ENCODE measurements at regions not wholly inside any gene's neighbourhood (a gene's known extent, or its start where the extent isn't known, plus 50 kb on each side); places are given as distances from the start of the nearest gene placed in this dataset.
A peak's percentile ranks its signal among the peaks of the same experiment; 100 is the strongest.
"Not testable (repeated sequence)": the region's sequence is repeated elsewhere in the genome, so short reads cannot be mapped to it uniquely, and the experiment has no call there.

DNA sequence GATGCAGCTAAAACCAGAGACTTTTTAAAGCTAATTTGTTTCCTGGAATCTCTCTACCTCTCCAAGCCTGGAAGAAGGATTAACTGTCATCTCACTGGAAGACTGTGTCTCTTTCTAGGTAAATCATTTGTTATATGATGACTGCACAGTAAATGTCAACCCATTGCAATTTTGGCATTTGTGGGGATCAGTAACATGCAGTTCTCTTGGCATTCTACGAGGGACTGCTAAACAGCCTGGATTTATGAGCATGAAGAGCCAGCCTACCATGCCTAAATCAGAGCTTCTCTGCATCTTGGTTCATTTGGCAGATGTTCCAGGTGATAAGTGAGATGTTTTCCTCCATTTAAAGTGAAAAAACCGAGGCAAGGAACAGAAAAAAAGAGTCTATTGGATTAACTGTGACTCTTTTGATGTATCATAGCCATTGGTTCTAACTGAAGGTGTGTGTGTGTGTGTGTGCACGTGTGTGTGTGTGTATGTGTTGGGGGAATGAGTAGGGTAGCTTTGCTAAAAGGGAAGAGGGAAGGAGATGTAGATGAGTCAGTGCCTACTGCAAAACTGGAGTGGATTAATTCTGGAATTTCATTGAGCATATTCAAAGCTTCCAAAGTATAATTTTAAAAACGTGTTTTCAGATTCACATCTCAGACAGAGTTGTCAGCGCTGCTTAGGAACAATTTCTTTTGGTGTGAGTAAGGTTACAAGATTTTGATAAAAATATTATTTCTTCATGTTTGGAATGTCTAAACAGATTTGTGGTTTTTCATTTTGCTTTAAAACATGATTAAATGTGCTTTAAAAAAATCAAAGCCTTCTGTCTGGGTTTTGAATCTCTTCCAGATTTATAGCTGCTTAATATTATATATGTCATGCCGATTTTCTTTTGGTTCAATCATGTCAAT, 123.2 kb upstream of the LNX1 start:
- DNase-seq (ENCODE audit: low read depth), result peak; percentile 17

DNA sequence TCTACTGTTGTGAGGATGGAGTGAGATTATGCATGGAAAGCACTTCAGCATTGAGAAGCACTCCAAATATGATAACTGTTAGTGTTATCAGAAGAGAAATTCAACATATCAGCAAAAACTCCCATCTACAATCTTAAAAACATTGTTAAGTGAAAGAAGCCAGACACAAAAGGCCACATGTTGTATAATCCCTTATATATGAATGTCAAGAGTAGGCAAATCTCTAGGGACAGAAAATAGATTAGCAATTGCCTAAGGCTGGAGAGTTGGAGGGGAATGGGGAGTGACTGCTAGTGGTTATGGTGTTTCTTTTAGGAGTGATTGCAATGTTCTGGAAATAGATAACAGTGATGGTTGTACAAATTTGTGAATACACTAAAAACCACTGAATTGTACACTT, 122.5 kb upstream of the LNX1 start:
- DNase-seq (ENCODE audit: low read depth), result no peak

DNA sequence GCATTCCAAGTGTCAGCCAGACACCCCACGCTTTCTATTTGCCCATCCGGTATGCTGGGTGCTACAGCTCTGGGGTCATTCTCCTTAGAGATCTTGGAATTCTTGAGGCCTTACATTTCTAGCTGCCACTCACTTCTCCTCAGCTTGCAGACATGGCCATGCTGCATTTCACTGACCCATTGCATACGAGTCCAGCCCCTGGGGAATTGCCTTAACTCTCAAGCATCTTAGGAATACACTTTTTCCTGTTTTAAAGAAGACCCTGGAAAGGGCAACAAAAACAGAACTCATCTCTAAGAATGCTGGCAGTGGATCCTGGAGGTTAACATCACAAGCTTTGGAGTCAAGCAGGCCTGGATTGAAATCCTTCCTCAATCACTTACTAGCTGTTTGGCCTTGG, 122.0 kb upstream of the LNX1 start:
- no peak for DNase-seq (ENCODE audit: low read depth)

DNA sequence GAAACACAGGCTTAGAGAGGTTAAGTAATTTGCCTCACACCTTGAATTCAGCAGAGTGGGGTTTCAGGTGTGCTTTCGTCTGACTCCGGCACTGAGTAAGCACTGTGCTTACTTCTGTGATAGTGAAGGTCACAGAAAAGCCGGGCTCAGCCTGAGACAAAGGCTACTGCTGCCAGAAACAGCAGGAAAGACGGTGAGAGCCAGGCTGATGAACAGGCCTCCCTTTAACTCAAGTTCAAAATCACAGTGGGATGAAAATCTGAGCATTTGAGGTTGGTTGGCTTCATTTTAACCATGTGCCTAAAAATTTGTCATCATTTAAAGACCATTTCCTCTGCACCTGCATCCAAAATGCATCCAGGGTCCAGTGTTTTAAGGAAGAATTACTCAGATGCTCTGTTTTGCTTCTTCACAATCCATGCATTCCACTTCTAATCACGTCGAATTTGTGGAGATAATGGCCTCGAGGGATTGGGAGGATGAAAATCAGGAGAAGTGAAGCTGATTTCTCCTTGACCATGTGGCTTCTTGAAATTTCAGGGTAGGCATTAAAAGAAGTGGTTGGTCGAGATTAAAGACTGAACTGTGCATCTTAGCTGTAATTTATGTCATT, 121.2 kb upstream of the LNX1 start:
- no peak for DNase-seq (ENCODE audit: low read depth)

DNA sequence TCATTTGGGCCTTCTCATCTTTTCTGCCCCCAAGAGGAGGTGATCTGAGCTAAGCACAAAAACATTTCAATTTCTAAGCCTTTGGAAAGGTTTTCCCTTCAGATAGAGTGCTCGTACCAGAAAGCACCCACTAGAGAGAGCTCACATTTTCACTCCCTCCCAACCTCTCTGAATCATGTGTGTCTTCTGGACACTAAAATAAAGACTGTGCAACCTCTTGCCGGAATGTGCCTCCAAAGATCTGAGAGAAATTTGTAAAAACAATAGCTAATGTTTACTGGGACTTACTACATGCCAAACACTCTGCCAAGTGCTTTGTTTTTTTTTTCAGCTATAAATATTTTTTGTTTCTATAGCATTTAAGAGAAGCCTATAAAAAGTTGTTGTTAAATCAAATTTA, 120.6 kb upstream of the LNX1 start:
- no peak for DNase-seq (ENCODE audit: low read depth)

DNA sequence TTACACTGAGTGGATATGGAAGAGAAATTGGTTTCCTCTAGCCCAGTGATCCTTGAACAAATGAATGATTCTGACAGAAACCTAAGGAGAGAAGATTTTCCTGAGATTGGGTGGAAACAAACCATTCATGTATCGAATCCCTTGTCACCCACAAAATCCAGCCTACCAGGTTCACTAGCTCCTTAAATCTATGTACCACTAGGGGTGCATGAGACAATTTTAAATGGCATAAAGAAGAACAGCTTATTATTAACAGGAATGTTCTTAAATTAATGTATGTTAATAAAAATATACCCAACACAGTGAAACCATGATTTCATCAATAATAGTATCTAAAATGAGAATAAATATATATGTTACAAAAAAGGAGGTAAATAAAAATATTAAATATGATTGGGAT, 118.4 kb upstream of the LNX1 start:
- peak; percentile 10 for DNase-seq (ENCODE audit: low read depth)

DNA sequence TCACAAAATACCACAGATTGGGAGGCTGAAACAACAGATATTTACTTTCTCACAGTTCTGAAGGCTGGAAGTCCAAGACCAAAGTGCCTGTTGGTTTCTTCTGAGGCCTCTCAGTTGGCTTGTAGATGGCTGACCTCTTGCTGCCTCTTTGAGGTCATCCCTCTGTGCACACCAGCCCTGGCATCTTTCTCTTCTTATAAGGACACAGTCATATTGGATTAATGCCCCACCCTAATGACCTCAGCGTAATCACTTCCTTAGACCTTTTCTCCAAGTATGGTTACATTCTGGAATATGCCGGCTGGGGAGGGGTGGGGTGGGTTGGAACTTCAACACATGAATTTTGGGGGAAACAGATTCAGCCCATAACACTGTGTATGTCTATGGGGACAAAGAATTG, 116.2 kb upstream of the LNX1 start:
- no peak for DNase-seq (ENCODE audit: low read depth)

DNA sequence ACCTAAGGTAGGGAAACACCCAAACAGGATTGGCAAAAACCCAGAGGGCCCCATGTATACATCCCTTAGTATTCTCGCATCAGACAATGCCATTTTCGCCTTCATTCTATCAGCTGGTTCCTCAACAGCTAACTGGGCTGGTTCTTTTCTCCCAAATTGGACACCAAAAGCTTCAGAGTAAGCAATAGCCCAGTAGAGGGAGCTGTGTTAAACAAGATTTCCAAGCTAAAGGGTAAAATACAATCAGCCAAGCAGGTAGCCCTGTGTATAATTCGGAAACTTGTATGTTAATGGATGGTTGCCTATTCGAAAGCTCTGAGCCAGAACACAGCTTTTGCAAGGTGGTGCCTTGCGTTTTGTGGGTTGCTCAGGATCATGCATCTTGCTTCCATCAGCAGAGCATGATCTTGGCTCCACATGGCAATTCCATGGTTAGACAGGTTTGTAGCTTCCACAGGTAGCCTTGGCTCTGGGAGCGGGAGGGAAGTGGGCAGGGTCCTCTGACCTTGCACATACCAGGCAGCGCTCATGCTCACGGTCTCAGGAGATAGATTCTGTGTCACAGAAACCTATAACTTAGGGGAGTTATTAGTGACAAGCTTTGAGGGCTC, 115.2 kb upstream of the LNX1 start:
- peak; percentile 70 for DNase-seq (ENCODE audit: low read depth)

DNA sequence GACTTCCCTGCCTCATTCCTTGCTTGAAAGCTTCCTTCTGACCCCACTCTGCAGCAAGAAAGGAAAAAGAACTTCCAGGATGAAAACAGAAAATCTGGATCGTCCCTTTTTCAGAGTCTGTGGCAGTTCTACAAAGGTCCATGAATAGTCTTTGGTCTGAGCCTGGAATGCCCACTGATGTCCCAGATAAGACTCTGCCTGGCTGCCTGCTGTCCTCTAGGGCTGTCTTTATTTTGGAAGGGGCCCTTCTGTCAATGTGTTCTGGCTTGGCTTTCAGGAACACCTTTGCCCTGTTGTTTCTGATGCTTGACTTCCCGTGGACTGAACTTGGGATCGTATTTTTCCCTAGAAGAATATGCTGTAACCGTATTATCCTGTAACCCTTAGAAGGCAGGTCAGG, 114.7 kb upstream of the LNX1 start:
- no peak for DNase-seq (ENCODE audit: low read depth)

DNA sequence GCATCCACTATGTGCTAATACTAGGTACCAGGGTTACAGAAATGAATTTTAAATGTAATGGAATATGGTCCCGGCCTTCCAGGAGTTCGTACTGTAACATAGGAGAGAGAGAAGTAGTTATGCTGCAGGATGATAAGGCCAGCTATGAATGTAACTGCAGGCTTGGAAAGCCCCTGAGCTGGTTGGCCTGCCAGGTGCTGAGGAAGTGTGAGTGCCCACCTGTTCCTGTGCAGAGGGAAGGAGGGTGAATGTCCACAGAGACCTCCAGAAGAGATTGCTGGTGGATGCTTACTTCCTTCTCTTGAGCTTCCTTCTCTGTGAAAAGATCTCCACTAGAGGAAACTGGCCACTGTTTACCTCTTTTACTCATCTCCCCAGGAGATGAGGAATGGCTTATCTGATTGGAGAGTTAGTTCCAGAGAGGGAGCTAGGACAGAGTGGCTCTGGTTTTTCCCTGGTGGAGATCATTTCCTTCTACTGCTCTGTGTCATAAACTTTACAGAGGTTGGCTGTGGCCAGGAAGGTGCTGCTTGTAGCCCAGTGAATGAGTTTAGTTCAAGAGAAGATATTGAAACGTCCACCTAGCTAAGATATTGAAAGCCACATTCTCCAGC, 114.0 kb upstream of the LNX1 start:
- peak; percentile 10 for DNase-seq (ENCODE audit: low read depth)

DNA sequence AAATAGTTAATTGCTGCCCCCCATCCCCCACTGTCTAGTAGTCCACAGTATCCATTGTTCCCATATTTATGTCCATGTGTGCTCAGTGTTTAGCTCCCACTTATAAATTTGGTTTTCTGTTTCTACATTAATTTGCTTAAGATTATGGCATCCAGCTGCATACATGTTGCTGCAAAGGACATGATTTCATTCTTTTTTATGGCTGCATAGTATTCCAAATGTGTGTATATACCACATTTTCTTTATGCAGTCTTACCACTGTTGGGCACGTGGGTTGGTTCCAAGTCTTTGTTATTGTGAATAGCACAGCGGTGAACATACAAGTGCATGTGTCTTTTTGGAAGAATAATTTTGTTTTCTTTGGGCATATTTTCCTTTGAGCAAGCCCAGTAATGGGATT, 113.0 kb upstream of the LNX1 start:
- no peak for DNase-seq (ENCODE audit: low read depth)

DNA sequence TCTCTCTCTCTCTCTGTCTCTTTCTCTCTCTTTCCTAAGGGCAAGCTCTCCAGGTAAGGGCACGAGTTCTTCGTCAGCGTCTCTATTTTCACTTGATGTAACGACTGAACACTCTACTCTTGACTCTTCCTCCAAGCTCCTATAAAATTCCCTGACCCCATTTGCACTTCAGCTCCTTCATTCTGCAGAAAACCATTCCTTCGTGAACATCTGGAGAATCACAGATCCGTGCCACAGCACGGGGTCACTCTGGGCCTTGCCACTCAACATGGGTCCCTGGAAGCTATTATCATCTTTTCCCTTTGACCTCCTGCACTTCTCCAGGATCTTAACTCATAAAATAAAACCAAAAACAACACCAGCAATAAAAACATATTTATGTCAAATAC, 112.0 kb upstream of the LNX1 start:
- DNase-seq (ENCODE audit: low read depth), result no peak

DNA sequence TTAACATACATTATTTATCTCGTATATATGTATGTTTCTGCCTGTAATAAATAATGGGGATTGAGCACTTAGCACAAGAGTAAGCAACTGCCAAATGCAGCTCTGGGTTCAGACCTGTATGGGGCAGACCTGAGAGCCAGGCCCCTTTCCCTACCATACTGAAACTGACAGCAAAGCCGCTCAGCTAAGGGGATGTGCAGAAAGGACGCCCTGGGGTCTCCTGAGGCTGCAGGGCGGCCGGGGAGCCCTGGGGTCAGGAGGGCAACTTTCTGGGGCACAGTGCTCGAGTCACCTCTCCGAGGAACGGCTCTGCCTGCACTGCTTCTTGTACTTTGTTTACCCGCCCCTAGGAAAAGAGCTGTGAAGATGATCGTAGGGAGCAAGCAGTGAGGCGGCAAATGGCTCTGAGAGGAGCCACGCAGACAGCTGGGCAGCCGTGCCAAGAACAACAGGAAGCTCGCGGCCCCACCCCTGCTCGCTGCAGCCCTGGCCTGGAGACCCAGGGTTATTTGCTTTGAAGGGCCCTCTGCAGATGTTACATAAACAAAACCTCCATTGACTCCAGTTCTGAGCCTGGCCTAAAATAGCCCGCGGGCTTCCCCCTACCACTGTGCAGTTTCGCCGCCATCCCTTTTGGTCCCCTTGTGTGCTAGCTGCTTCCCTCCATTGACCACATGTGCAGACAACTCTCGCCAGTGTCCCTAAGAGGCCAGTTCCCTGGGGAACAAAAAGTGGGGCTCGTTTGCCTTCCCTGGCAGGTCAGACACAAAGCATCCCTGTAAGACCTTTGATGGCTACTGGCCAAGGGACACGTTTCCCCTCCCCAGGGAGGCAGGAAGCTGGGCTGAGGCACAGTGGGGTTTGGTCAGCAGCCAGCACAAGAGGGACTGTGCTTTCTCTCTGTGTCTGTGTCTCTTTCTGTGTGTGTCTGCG, 111.3 kb upstream of the LNX1 start:
- peak; percentile 74 for DNase-seq (ENCODE audit: low read depth)

DNA sequence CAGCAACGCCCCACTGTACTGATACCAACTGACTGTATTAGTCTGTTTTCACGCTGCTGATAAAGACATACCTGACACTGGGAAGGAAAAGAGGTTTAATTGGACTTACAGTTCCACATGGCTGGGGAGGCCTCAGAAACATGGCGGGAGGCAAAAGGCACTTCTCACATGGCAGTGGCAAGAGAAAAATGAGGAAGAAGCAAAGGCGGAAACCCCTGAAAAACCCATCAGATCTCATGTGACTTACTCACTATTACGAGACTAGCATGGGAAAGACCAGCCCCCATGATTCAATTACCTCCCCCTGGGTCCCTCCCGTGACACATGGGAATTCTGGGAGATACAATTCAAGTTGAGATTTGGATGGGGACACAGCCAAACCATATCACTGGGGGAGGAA, 110.0 kb upstream of the LNX1 start:
- not testable (repeated sequence) for DNase-seq (ENCODE audit: low read depth)

DNA sequence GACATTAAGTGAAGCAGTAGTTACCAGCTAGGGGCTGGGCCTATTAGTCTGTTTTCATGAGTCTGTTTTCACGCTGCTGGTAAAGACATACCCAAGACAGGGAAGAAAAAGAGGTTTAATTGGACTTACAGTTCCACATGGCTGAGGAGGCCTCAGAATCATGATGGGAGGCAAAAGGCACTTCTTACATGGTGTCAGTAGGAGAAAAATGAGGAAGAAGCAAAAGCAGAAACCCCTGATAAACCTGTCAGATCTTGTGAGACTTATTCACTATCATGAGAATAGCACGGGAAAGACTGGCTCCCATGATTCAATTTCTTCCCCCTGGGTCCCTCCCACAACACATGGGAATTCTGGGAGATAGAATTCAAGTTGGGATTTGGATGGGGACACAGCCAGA, 108.0 kb upstream of the LNX1 start:
- not testable (repeated sequence) for DNase-seq (ENCODE audit: low read depth)

DNA sequence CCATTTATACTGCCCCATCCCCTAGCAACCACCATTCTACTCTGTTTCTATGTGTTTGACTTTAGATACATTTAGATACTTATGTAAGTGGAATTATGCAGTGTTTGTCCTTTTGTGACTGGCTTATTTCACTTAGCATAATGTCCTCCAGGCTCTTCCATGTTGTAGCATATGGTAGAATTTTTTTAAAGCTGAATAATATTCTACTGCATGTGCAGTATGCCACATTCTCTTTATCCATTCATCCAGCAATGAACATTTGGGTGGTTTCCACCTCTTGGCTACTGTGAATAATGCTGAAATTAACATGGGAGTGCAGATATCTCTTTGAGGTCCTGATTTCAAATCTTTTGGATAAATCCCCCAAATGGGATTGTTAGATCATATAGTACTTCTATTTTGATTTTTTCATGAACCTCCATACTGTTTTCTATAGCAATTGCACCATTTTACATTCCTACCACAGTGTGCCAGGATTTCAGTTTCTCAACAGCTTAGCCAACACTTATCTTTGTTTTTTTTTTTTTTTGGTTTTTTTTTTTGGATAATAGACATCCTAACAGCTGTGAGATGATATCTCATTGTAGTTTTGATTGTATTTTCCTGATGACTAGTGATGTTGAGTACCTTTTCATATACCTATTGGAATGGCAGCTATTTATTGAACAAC, 105.9 kb upstream of the LNX1 start:
- DNase-seq (ENCODE audit: low read depth), result no peak

DNA sequence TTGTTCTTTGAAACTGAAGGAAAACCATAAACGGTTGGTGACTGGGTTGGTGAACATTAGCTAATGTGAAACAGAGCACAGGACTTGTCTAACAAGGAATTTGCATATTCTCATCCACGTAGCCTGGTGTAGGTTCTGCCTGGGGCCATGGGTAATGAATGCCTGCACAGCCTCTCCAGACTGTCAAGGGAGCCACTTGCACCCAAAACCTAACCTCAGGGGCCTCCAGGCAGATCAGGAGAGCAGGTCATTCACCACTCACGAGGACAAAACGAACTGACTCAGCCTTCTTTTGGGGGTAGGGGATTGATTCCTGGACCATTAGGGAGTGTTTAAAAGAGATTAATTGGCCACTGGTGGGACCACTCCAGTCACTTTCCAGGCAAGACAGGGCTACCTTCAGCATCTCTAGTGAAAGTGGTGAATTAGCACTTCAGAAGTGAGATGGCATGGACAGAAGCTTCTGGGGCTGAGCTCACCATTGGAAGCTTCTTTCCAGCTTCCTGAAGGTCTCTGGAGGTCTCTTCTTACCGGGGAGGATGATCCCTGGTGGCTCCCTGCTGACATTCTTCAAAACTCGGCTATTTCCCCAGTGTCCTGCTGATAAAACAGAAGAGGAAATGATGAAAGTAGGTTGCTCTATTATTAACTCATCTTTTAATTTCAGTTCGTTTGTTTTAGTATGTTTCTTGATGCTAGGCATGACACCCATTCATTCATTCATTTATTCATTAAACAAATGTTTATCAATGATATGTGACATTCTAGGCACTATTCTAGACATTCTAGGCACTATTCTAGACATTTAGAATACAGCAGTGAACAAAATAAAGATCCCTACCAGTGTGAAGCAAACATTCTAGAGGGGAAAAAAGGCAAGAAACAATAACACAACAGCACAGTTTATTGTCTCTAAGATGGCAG, 104.5 kb upstream of the LNX1 start:
- DNase-seq (ENCODE audit: low read depth), result no peak

DNA sequence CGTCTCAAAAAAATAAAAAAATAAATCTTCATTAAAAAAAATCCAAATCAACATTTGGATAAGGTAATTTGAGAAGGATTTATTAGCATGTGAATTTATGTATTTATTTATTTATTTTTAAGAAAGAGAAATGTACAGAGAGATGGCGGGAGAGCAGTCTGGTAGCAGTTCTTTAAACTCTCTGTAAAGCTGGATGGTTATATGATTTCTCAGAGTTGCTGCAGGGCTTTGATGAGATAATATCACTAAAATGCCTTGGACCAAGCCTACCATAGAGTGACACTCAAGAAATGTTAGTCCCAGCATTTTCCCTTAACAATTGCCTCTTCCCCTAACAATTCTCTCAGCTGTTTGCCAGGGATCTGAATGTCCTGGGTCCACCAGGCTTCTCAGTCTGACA, 103.4 kb upstream of the LNX1 start:
- no peak for DNase-seq (ENCODE audit: low read depth)

DNA sequence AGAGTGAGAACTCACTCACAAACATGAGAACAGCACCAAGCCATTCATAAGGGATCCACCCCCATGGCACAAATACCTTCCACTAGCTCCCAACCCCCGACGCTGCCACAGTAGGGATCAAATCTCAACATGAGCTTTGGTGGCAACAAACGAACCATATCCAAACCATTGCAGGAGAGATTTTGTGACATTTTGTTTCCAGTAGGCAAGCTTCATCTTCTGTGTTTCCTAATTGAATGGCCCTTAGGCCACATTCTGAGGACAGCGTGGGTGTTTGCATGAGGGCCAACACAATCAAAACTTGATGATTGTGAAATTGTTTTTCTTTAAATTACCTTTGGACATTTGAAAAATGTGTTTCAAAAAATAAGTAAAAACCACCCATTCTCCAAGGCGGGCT, 102.6 kb upstream of the LNX1 start:
- DNase-seq (ENCODE audit: low read depth), result no peak

DNA sequence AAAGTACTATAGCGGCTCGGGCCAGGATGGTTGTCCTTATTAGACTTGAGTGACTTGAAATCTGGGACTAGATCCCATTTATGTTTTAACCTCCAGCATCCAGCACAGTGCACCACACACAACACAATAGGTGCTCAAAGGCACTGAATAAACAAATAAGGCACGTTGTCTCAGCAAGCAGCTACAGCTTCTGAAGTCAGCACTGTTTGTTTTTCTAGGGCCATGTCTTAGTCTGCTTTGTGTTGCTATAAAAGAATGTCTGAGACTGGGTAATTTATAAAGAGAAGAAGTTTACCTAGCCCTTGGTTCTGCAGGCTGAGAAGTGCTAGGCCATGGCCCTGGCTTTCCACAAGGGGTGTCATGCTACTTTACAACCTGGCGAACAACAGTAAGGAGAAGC, 102.1 kb upstream of the LNX1 start:
- DNase-seq (ENCODE audit: low read depth), result no peak

Measured in ELR (cell line).